Loucy (cell line): ENCODE measurements at regions not wholly inside any gene's neighbourhood (a gene's known extent, or its start where the extent isn't known, plus 50 kb on each side); places are given as distances from the start of the nearest gene placed in this dataset.

ENCODE experiments used
- H2AFZ ChIP-seq: fragments of 200-600 bp; sonication (generic); 2 replicates; pipeline ENCODE4 v1.6.0; 2016; ENCODE audit warnings: antibody characterized with exemption, mild to moderate bottlenecking, low read length, moderate library complexity
- H3F3A ChIP-seq: fragments of 200-600 bp; 2 replicates; pipeline ENCODE4 v1.6.0; 2016; ENCODE audit warnings: antibody characterized with exemption, low read depth, mild to moderate bottlenecking
- H3K27me3 ChIP-seq: fragments of 200-600 bp; sonication (generic); 2 replicates; pipeline ENCODE4 v1.6.1; 2014; ENCODE audit warnings: low read length, mild to moderate bottlenecking; ENCODE audit not compliant: insufficient read depth, poor library complexity, severe bottlenecking
- H3K36me3 ChIP-seq: fragments of 200-600 bp; sonication (generic); 2 replicates; pipeline ENCODE4 v1.6.1; 2016; ENCODE audit warnings: low read length; ENCODE audit not compliant: insufficient read depth
- H3K4me1 ChIP-seq: fragments of 200-600 bp; sonication (generic); 2 replicates; pipeline ENCODE4 v1.5.1; 2014; ENCODE audit warnings: low read length, mild to moderate bottlenecking; ENCODE audit not compliant: insufficient read depth, poor library complexity, severe bottlenecking
- H3K4me2 ChIP-seq: fragments of 200-600 bp; sonication (generic); 2 replicates; pipeline ENCODE4 v1.6.0; 2014; ENCODE audit warnings: antibody characterized with exemption, low read length, low read depth, mild to moderate bottlenecking; ENCODE audit not compliant: poor library complexity, severe bottlenecking
- H3K4me3 ChIP-seq: fragments of 200-600 bp; sonication (generic); 2 replicates; pipeline ENCODE4 v1.5.1; 2014; ENCODE audit warnings: low read length, mild to moderate bottlenecking, mixed read lengths; ENCODE audit not compliant: poor library complexity, severe bottlenecking
- H3K79me2 ChIP-seq: fragments of 200-600 bp; sonication (generic); 2 replicates; pipeline ENCODE4 v1.6.1; 2014; ENCODE audit warnings: low read length; ENCODE audit not compliant: insufficient read depth
- H3K9ac ChIP-seq: fragments of 200-600 bp; sonication (generic); 2 replicates; pipeline ENCODE4 v1.6.0; 2014; ENCODE audit warnings: mild to moderate bottlenecking, low read depth, low read length, moderate library complexity; ENCODE audit not compliant: poor library complexity, severe bottlenecking
- H3K9me2 ChIP-seq: fragments of 200-600 bp; sonication (generic); replicated peaks from 2 replicates; pipeline ENCODE4 v1.6.1; 2016; ENCODE audit warnings: low read depth, low read length, mixed read lengths
- H3K9me3 ChIP-seq: fragments of 200-600 bp; sonication (generic); 2 replicates; pipeline ENCODE4 v1.6.1; 2014; ENCODE audit warnings: mild to moderate bottlenecking, antibody characterized with exemption, low read length, low read depth; ENCODE audit not compliant: insufficient read depth
- H4K20me1 ChIP-seq: fragments of 200-600 bp; sonication (generic); 2 replicates; pipeline ENCODE4 v1.6.0; 2014; ENCODE audit warnings: antibody characterized with exemption, low read length, mild to moderate bottlenecking; ENCODE audit not compliant: insufficient read depth, poor library complexity, severe bottlenecking
- EZH2phosphoT487 ChIP-seq: fragments of 200-600 bp; IDR thresholded peaks from 2 replicates; pipeline ENCODE4 v1.6.1; 2018; ENCODE audit warnings: antibody characterized with exemption, mild to moderate bottlenecking, moderate library complexity, borderline replicate concordance
- TF ChIP-seq, protein P1 (sequence below): fragments of 200-600 bp; sonication (generic); conservative IDR thresholded peaks from 2 replicates; pipeline ENCODE4 v1.5.1; 2014; ENCODE audit warnings: mild to moderate bottlenecking, antibody characterized with exemption, low read length

DNA sequence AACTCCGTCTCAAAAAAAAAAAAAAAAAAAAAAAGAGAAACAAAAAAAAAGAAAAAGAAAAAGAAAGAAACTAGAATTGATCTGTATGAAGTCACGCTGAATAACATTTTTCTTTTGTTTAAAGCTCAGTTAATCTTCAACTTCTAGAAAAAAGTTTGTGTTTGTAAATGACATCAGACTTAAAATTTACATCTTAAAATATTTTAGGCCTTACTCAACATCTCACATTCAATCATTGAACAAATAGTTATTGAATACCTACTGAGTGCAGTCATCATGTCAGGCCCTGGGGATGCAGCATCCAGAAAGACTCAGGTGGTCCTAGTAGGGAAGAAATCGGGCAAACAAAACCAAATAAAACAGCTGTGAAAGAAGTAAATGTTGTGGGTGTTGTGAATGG, 292.3 kb upstream of the FANCL start:
- H3K79me2 ChIP-seq: no peaks in the 10 kb centered on the region

DNA sequence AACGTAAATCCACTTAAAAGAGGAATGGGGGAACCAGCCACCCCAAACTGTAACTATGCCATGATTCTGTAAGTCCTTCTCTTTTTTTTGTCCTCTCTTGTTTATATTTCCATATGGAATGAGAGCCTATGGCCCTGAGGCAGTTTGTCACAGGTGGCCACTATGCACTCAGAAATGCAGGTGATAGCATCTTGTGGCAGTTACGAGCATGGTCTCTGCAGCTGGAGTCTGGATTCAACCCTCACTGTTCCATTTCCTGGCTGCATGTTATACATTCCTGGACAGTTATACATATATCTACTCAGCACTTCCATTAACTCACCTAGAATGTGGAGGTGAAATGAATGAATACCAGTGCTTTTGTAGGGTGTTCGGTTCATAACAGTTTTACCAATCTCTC, 291.5 kb upstream of the FANCL start:
- Histone ChIP-seq H3K9ac (no peak overlapping the region), H3K79me2 (no peaks in the 10 kb centered on the region), H3K4me3 (no peak overlapping the region), H3K4me1 (no peaks in the 10 kb centered on the region), H3K36me3 (no peaks in the 10 kb centered on the region), H3K4me2 (no peak overlapping the region), H3K9me3 (no peaks in the 10 kb centered on the region), H3K9me2 (no peaks in the 10 kb centered on the region), H2AFZ (no peak overlapping the region), H3F3A (no peaks in the 10 kb centered on the region), H3K27me3 (no peaks in the 10 kb centered on the region), H4K20me1 (no peaks in the 10 kb centered on the region)
- TF ChIP-seq, protein P1, sequence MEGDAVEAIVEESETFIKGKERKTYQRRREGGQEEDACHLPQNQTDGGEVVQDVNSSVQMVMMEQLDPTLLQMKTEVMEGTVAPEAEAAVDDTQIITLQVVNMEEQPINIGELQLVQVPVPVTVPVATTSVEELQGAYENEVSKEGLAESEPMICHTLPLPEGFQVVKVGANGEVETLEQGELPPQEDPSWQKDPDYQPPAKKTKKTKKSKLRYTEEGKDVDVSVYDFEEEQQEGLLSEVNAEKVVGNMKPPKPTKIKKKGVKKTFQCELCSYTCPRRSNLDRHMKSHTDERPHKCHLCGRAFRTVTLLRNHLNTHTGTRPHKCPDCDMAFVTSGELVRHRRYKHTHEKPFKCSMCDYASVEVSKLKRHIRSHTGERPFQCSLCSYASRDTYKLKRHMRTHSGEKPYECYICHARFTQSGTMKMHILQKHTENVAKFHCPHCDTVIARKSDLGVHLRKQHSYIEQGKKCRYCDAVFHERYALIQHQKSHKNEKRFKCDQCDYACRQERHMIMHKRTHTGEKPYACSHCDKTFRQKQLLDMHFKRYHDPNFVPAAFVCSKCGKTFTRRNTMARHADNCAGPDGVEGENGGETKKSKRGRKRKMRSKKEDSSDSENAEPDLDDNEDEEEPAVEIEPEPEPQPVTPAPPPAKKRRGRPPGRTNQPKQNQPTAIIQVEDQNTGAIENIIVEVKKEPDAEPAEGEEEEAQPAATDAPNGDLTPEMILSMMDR: no peak
- TF ChIP-seq EZH2phosphoT487: no peak

More for the DNA sequence above, 292.3 kb upstream of the FANCL start:
- Histone ChIP-seq H3K27me3 (no peaks in the 10 kb centered on the region), H3K9me3 (no peaks in the 10 kb centered on the region), H3K36me3 (no peaks in the 10 kb centered on the region), H3K9ac (no peak overlapping the region), H3K4me3 (no peak overlapping the region), H2AFZ (no peak overlapping the region), H3K9me2 (no peaks in the 10 kb centered on the region), H3K4me1 (no peaks in the 10 kb centered on the region), H4K20me1 (no peaks in the 10 kb centered on the region), H3F3A (no peaks in the 10 kb centered on the region), H3K4me2 (no peak overlapping the region)
- TF ChIP-seq, protein P1: no peak
- no peak for TF ChIP-seq EZH2phosphoT487

- Histone ChIP-seq H3F3A (no peaks in the 10 kb centered on the region), H4K20me1 (no peaks in the 10 kb centered on the region), H3K36me3 (no peaks in the 10 kb centered on the region), H3K9me2 (no peaks in the 10 kb centered on the region), H3K79me2 (no peaks in the 10 kb centered on the region), H3K9me3 (no peaks in the 10 kb centered on the region), H2AFZ (no peak overlapping the region), H3K9ac (no peak overlapping the region), H3K4me1 (peaks cover under 1% of the 10 kb centered on the region), H3K4me3 (no peak overlapping the region), H3K4me2 (no peak overlapping the region), H3K27me3 (no peaks in the 10 kb centered on the region)
- no peak for TF ChIP-seq EZH2phosphoT487
- TF ChIP-seq, protein P1: no peak
Measured at GRCh38 chr2:58527647-58528046, 286.5 kb upstream of the FANCL start.
